H9 (cell line): ENCODE measurements at regions not wholly inside any gene's neighbourhood (a gene's known extent, or its start where the extent isn't known, plus 50 kb on each side); places are given as distances from the start of the nearest gene placed in this dataset.

Experiments used
- DNase-seq: peaks from one replicate; pipeline ENCODE4 v3.0.0-alpha.2; 2017
- H2AFZ ChIP-seq: one replicate; pipeline ENCODE4 v1.6.1; 2013; ENCODE audit warnings: mild to moderate bottlenecking, low read length, control low read depth, moderate library complexity
- H2AK5ac ChIP-seq: 2 replicates; pipeline ENCODE4 v1.6.1; 2013; ENCODE audit warnings: low read length, control low read depth, mixed read lengths; ENCODE audit not compliant: insufficient read length
- H2BK120ac ChIP-seq: one replicate; pipeline ENCODE4 v1.6.1; 2013; ENCODE audit warnings: low read depth, mild to moderate bottlenecking, low read length, control low read depth, inconsistent platforms; ENCODE audit not compliant: poor library complexity, severe bottlenecking
- H2BK12ac ChIP-seq: 2 replicates; pipeline ENCODE4 v1.6.1; 2013; ENCODE audit warnings: low read length, control low read depth, mixed read lengths, low read depth; ENCODE audit not compliant: insufficient read length
- H2BK15ac ChIP-seq: 2 replicates; pipeline ENCODE4 v1.6.1; 2013; ENCODE audit warnings: low read depth, low read length, control low read depth
- H2BK20ac ChIP-seq: one replicate; pipeline ENCODE4 v1.6.1; 2013; ENCODE audit warnings: low read depth, mild to moderate bottlenecking, low read length, control low read depth, inconsistent platforms; ENCODE audit not compliant: poor library complexity, severe bottlenecking
- H2BK5ac ChIP-seq: 2 replicates; pipeline ENCODE4 v1.6.1; 2013; ENCODE audit warnings: low read length, control low read depth, mixed read lengths; ENCODE audit not compliant: insufficient read length
- H3K14ac ChIP-seq: 2 replicates; pipeline ENCODE4 v1.6.1; 2013; ENCODE audit warnings: low read length, control low read depth; ENCODE audit not compliant: insufficient read depth
- H3K18ac ChIP-seq: 2 replicates; pipeline ENCODE4 v1.6.1; 2013; ENCODE audit warnings: low read depth, mild to moderate bottlenecking, mixed read lengths, low read length, control low read depth; ENCODE audit not compliant: insufficient read length
- H3K23ac ChIP-seq: 2 replicates; pipeline ENCODE4 v1.6.1; 2013; ENCODE audit warnings: low read length, control low read depth, mixed read lengths, low read depth; ENCODE audit not compliant: insufficient read length
- H3K23me2 ChIP-seq: 2 replicates; pipeline ENCODE4 v1.6.1; 2013; ENCODE audit warnings: low read depth, mild to moderate bottlenecking, mixed read lengths, low read length, control low read depth; ENCODE audit not compliant: insufficient read length, poor library complexity, severe bottlenecking
- H3K27ac ChIP-seq: 2 replicates; pipeline ENCODE4 v1.5.1; 2013; ENCODE audit warnings: low read length, control low read depth, mixed read lengths, low read depth; ENCODE audit not compliant: insufficient read length
- H3K27me3 ChIP-seq: 2 replicates; pipeline ENCODE4 v1.6.1; 2013; ENCODE audit warnings: low read length, control low read depth, inconsistent platforms; ENCODE audit not compliant: insufficient read depth
- H3K4ac ChIP-seq: 2 replicates; pipeline ENCODE4 v1.6.1; 2013; ENCODE audit warnings: low read depth, mild to moderate bottlenecking, control low read depth, inconsistent platforms, low read length, moderate library complexity
- H3K4me1 ChIP-seq: 2 replicates; pipeline ENCODE4 v1.6.1; 2013; ENCODE audit warnings: low read length, control low read depth, inconsistent platforms; ENCODE audit not compliant: insufficient read depth
- H3K4me2 ChIP-seq: 2 replicates; pipeline ENCODE4 v1.6.1; 2013; ENCODE audit warnings: low read length, control low read depth, mixed read lengths; ENCODE audit not compliant: insufficient read length, insufficient read depth
- H3K56ac ChIP-seq: 2 replicates; pipeline ENCODE4 v1.6.1; 2013; ENCODE audit warnings: low read depth, mild to moderate bottlenecking, mixed read lengths, low read length, control low read depth; ENCODE audit not compliant: insufficient read length
- H3K79me1 ChIP-seq: 2 replicates; pipeline ENCODE4 v1.6.1; 2013; ENCODE audit warnings: low read depth, mild to moderate bottlenecking, moderate library complexity, low read length, control low read depth, inconsistent platforms; ENCODE audit not compliant: insufficient read depth, poor library complexity, severe bottlenecking
- H3K79me2 ChIP-seq: 2 replicates; pipeline ENCODE4 v1.6.1; 2013; ENCODE audit warnings: low read length, control low read depth, inconsistent platforms; ENCODE audit not compliant: insufficient read depth
- H3K9ac ChIP-seq: 2 replicates; pipeline ENCODE4 v1.6.1; 2013; ENCODE audit warnings: low read length, control low read depth, mixed read lengths; ENCODE audit not compliant: insufficient read length; ENCODE audit errors: extremely low read depth
- H3K9me3 ChIP-seq: one replicate; pipeline ENCODE4 v1.6.1; 2013; ENCODE audit warnings: low read depth, low read length, inconsistent platforms; ENCODE audit not compliant: control insufficient read depth
- H3T11ph ChIP-seq: one replicate; pipeline ENCODE4 v1.6.1; 2013; ENCODE audit warnings: mild to moderate bottlenecking, low read length, control low read depth, inconsistent platforms
- H4K20me1 ChIP-seq: one replicate; pipeline ENCODE4 v1.6.1; 2013; ENCODE audit not compliant: control insufficient read depth, insufficient read length, insufficient read depth
- H4K5ac ChIP-seq: 2 replicates; pipeline ENCODE4 v1.6.1; 2013; ENCODE audit warnings: low read depth, mild to moderate bottlenecking, mixed read lengths, low read length, control low read depth; ENCODE audit not compliant: insufficient read length
- H4K8ac ChIP-seq: replicated peaks from 2 replicates; pipeline ENCODE4 v1.6.1; 2013; ENCODE audit warnings: low read length, control low read depth, mixed read lengths, low read depth; ENCODE audit not compliant: insufficient read length
- H4K91ac ChIP-seq: 2 replicates; pipeline ENCODE4 v1.6.1; 2013; ENCODE audit warnings: low read depth, mild to moderate bottlenecking, moderate library complexity, mixed read lengths, low read length, control low read depth; ENCODE audit not compliant: insufficient read length
- H3K27ac Mint-ChIP-seq, 3 experiments: 2 replicates in 2 of 3; 3 replicates in 1 of 3; pipeline ENCODE4 v1.8.0; 2020 to 2021; ENCODE audit warnings: mixed read lengths in 3 of 3, mild to moderate bottlenecking in 1 of 3, moderate library complexity in 1 of 3
- H3K27me3 Mint-ChIP-seq: 2 replicates; pipeline ENCODE4 v1.8.0; 2021; ENCODE audit warnings: low read depth, mild to moderate bottlenecking, moderate library complexity, mixed read lengths
- H3K36me3 Mint-ChIP-seq, 3 experiments: 2 replicates in 2 of 3; 3 replicates in 1 of 3; pipeline ENCODE4 v1.8.0; 2020 to 2021; ENCODE audit warnings: low read depth in 3 of 3, mixed read lengths in 3 of 3; ENCODE audit not compliant: insufficient read depth in 1 of 3
- H3K4me1 Mint-ChIP-seq, 2 experiments: 2 replicates each; pipeline ENCODE4 v1.8.0; 2020; ENCODE audit warnings: mixed read lengths in 2 of 2
- H3K4me3 Mint-ChIP-seq, 2 experiments: 2 replicates in 1 of 2; 3 replicates in 1 of 2; pipeline ENCODE4 v1.8.0; 2020 to 2021; ENCODE audit warnings: mild to moderate bottlenecking in 2 of 2, mixed read lengths in 2 of 2, moderate library complexity in 1 of 2
- H3K9me3 Mint-ChIP-seq, 2 experiments: 2 replicates in 1 of 2; 3 replicates in 1 of 2; pipeline ENCODE4 v1.8.0; 2020; ENCODE audit warnings: mild to moderate bottlenecking in 2 of 2, mixed read lengths in 2 of 2, moderate library complexity in 1 of 2
- TF ChIP-seq, protein P1 (sequence below): fragments of 200-600 bp; sonication (generic); conservative IDR thresholded peaks from 3 replicates; pipeline ENCODE4 v1.8.0; 2021; ENCODE audit warnings: antibody characterized with exemption, mild to moderate bottlenecking

GRCh38 chr2:48069769-48070168 lies 163.5 kb upstream of the FBXO11 start:
- H2BK15ac ChIP-seq = no peak overlapping the region
- H3K4me2 ChIP-seq = no peak overlapping the region
- no peak overlapping the region for H2AK5ac ChIP-seq
- peaks cover 2% of the 10 kb centered on the region for H3K27me3 Mint-ChIP-seq
- no peak overlapping the region for H3K4ac ChIP-seq
- no peak overlapping the region for H2BK12ac ChIP-seq
- no peak overlapping the region for H3K9ac ChIP-seq
- DNase-seq = no peak
- no peaks in the 10 kb centered on the region for H3K79me1 ChIP-seq
- H3K18ac ChIP-seq = no peak overlapping the region
- H4K5ac ChIP-seq = no peak overlapping the region
- no peaks in the 10 kb centered on the region; a peak in 2 of 7 replicates for H3K36me3 Mint-ChIP-seq
- H3K14ac ChIP-seq = no peak overlapping the region
- H3K9me3 Mint-ChIP-seq = no peaks in the 10 kb centered on the region
- H3K4me3 Mint-ChIP-seq = no peak overlapping the region
- TF ChIP-seq, protein P1, sequence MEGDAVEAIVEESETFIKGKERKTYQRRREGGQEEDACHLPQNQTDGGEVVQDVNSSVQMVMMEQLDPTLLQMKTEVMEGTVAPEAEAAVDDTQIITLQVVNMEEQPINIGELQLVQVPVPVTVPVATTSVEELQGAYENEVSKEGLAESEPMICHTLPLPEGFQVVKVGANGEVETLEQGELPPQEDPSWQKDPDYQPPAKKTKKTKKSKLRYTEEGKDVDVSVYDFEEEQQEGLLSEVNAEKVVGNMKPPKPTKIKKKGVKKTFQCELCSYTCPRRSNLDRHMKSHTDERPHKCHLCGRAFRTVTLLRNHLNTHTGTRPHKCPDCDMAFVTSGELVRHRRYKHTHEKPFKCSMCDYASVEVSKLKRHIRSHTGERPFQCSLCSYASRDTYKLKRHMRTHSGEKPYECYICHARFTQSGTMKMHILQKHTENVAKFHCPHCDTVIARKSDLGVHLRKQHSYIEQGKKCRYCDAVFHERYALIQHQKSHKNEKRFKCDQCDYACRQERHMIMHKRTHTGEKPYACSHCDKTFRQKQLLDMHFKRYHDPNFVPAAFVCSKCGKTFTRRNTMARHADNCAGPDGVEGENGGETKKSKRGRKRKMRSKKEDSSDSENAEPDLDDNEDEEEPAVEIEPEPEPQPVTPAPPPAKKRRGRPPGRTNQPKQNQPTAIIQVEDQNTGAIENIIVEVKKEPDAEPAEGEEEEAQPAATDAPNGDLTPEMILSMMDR = no peak
- H3K23ac ChIP-seq = no peak overlapping the region
- H4K20me1 ChIP-seq = no peaks in the 10 kb centered on the region
- no peak overlapping the region for H3K27ac ChIP-seq
- H4K8ac ChIP-seq = no peak overlapping the region
- H3K27me3 ChIP-seq = no peaks in the 10 kb centered on the region
- H3K23me2 ChIP-seq = no peaks in the 10 kb centered on the region
- no peak overlapping the region for H3T11ph ChIP-seq
- no peaks in the 10 kb centered on the region for H3K79me2 ChIP-seq
- H2BK5ac ChIP-seq = no peak overlapping the region
- no peak overlapping the region for H3K56ac ChIP-seq
- H3K4me1 ChIP-seq = no peaks in the 10 kb centered on the region
- H2AFZ ChIP-seq = no peak overlapping the region
- H2BK20ac ChIP-seq = no peak overlapping the region
- no peak overlapping the region; a peak in 1 of 7 replicates for H3K27ac Mint-ChIP-seq
- H2BK120ac ChIP-seq = no peak overlapping the region
- no peak overlapping the region for H4K91ac ChIP-seq
- H3K4me1 Mint-ChIP-seq = peaks cover 6 to 9% of the 10 kb centered on the region in 2 experiments
- H3K9me3 ChIP-seq = no peaks in the 10 kb centered on the region
